ENCODE measurements at regions not wholly inside any gene's neighbourhood (a gene's known extent, or its start where the extent isn't known, plus 50 kb on each side); places are given as distances from the start of the nearest gene placed in this dataset.

DNA sequence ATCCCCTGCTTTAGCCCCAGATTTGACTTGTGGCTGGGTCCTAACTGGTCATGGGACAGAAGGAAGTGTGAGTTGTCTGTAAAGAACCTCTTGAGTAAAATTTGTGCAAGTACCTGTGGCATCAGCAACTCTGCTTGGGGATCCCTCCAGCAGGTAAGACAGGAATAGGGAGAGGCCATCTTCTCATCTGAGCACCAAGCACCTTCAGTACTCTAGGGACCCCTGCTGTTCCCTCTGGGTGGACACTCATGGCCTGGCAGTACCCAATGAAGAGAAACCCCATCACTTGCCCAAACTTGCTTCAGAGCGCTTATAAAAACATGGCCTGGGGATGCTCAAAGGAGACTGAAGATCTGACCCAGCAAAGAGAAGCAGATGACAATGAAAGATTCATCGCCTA lies 297.8 kb downstream of the SP3 start:
- no peaks in the 10 kb centered on the region for H3K36me3 ChIP-seq
- H3K4me3 ChIP-seq: no peak overlapping the region
- intact Hi-C loops (cut with micrococcal nuclease): no loop called here
- DNase-seq: no peak
- no peak overlapping the region for H3K27ac ChIP-seq (replicated peaks)
- H3K9me3 ChIP-seq (replicated peaks): no peaks in the 10 kb centered on the region
- H3K4me1 ChIP-seq: no peaks in the 10 kb centered on the region
- peaks cover 21% of the 10 kb centered on the region for H3K27me3 ChIP-seq (ENCODE audit: low read depth)
- TF ChIP-seq, protein P1, sequence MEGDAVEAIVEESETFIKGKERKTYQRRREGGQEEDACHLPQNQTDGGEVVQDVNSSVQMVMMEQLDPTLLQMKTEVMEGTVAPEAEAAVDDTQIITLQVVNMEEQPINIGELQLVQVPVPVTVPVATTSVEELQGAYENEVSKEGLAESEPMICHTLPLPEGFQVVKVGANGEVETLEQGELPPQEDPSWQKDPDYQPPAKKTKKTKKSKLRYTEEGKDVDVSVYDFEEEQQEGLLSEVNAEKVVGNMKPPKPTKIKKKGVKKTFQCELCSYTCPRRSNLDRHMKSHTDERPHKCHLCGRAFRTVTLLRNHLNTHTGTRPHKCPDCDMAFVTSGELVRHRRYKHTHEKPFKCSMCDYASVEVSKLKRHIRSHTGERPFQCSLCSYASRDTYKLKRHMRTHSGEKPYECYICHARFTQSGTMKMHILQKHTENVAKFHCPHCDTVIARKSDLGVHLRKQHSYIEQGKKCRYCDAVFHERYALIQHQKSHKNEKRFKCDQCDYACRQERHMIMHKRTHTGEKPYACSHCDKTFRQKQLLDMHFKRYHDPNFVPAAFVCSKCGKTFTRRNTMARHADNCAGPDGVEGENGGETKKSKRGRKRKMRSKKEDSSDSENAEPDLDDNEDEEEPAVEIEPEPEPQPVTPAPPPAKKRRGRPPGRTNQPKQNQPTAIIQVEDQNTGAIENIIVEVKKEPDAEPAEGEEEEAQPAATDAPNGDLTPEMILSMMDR (IDR thresholded peaks at IDR 0.05; ENCODE audit: borderline replicate concordance): no peak

DNA sequence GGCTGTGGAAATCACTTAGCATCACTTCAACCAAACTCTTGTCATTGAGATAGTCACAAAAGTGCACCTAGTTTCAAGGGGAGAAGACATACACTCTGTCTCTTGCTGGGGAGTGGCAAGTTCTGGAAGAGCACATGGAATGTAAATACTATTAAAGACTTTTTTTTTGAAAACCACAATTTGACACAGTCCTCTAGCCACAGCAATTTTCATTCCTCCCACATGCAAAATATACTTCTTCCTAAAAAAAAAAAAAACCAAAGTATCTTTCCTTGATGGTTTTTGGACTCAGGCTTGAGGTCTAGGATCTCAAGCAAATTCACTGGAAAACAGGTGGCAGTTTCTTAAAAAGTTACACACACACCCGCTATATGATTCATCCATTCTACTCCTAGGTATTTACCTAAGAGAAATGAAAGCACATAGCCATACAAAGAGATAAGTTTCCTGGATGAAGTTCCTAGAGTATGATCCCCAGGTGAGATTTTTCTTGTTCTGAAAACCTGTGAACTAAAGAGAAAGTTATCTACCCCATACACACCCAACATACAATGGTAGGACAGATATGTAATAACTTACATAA lies 295.8 kb downstream of the SP3 start:
- TF ChIP-seq, protein P1 (IDR thresholded peaks at IDR 0.05; ENCODE audit: borderline replicate concordance): no peak
- Histone ChIP-seq H3K27ac (replicated peaks) (no peak overlapping the region), H3K9me3 (replicated peaks) (no peaks in the 10 kb centered on the region), H3K27me3 (ENCODE audit: low read depth) (peaks cover 18% of the 10 kb centered on the region), H3K4me1 (no peaks in the 10 kb centered on the region), H3K4me3 (no peak overlapping the region), H3K36me3 (no peaks in the 10 kb centered on the region)
- no peak for DNase-seq
- intact Hi-C loops (cut with micrococcal nuclease): no loop called here

DNA sequence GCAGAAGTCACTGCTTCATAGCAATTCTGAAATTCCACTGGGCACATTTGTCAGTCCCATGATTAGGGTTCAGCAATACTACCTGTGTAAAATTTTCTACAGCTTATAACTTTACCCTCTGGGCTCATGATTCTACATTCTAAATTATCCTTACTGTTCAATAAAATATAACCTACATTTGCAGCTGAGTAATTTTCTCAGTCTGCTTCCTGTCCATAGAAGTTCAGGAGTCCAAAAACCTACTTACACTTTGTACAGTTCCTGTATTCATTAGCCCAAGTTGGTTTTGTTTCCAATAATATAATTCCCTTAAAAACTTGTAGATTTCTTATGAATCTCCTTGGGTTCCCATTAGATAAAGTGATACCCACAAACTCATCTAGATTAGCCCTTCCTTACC lies 295.3 kb downstream of the SP3 start:
- TF ChIP-seq, protein P1 (IDR thresholded peaks at IDR 0.05; ENCODE audit: borderline replicate concordance): no peak
- intact Hi-C loops (cut with micrococcal nuclease): no loop called here
- Histone ChIP-seq H3K9me3 (replicated peaks) (no peaks in the 10 kb centered on the region), H3K27me3 (ENCODE audit: low read depth) (peaks cover 12% of the 10 kb centered on the region), H3K4me3 (no peak overlapping the region), H3K36me3 (no peaks in the 10 kb centered on the region), H3K27ac (replicated peaks) (no peak overlapping the region), H3K4me1 (no peaks in the 10 kb centered on the region)
- DNase-seq: no peak

DNA sequence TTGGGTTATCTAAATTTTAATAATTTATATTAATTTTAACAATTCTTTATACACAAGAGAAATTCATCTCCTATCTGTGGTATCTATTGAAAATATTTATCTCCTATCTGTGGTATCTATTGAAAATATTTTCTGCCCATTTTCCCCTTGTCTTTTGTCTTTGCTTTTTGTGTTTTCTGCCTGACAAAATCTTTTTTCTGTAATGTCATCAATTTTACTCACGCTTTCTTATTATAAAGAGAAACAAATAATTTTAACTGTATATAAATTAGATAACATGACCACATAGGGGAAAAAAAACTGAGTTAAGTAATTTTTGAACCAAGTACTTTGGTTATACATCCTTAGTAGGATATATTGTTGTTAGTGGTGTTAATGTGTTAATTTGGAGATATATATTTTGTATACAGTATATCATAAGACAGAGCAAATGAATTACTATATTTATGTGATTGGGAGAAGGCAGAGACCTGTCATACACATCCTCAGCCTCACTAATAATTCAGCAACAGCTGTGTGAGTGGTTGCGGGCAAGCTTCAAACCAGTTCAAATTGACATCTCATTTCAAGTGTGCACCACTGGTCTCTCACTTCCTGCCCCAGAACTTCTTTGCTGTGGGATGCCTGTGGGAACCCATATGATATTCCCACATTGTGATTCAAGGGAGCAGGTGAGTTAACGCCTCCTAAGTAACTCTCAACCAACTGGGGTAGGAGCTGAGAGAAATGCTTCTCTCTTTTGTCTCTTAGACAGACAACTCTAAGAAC lies 292.4 kb downstream of the SP3 start:
- no peaks in the 10 kb centered on the region for H3K9me3 ChIP-seq (replicated peaks)
- TF ChIP-seq, protein P1 (IDR thresholded peaks at IDR 0.05; ENCODE audit: borderline replicate concordance): no peak
- no peaks in the 10 kb centered on the region for H3K36me3 ChIP-seq
- no peaks in the 10 kb centered on the region for H3K4me1 ChIP-seq
- no peak overlapping the region for H3K27ac ChIP-seq (replicated peaks)
- no peak overlapping the region for H3K4me3 ChIP-seq
- H3K27me3 ChIP-seq (ENCODE audit: low read depth): peaks cover 10% of the 10 kb centered on the region
- no peak for DNase-seq
- intact Hi-C loops (cut with micrococcal nuclease): no loop called here

DNA sequence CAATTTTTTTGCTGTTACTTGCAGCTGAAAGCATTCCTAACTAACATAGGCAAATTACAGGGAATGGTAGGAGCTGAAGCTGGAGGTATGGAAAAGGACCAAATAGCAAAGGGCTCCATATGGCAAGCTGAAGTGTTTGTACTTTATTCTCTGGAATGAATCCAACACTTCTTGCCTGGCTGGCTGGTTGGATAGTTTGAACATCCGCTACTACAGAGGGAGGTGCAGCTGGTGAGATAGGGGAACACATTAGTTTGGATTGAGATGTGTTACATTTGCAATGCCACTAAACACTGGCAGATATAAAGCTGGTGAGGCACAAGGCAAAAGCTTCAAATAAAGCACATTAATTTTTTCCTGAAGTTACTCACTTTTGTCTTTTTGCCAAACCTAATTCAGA lies 291.5 kb downstream of the SP3 start:
- intact Hi-C loops (cut with micrococcal nuclease): no loop called here
- Histone ChIP-seq H3K4me1 (no peaks in the 10 kb centered on the region), H3K36me3 (no peaks in the 10 kb centered on the region), H3K4me3 (no peak overlapping the region), H3K9me3 (replicated peaks) (no peaks in the 10 kb centered on the region), H3K27ac (replicated peaks) (no peak overlapping the region), H3K27me3 (ENCODE audit: low read depth) (peaks cover 10% of the 10 kb centered on the region)
- TF ChIP-seq, protein P1 (IDR thresholded peaks at IDR 0.05; ENCODE audit: borderline replicate concordance): no peak
- DNase-seq: no peak
